IPS-NIHi7 (cell line): ENCODE measurements at regions not wholly inside any gene's neighbourhood (a gene's known extent, or its start where the extent isn't known, plus 50 kb on each side); places are given as distances from the start of the nearest gene placed in this dataset.
"Not testable (repeated sequence)": the region's sequence is repeated elsewhere in the genome, so short reads cannot be mapped to it uniquely, and the experiment has no call there.

Source experiments
- DNase-seq: peaks from one replicate; pipeline ENCODE4 v3.0.0; 2012; ENCODE audit warnings: mixed read lengths; ENCODE audit errors: extremely low spot score

GRCh38 chr20:56724241-56724757 lies 95.2 kb downstream of the TFAP2C start:
- no peak for DNase-seq

- DNase-seq: peak; percentile 28
Measured at GRCh38 chr20:56730003-56730402, 100.9 kb downstream of the TFAP2C start.

GRCh38 chr20:56730996-56731395 lies 101.9 kb downstream of the TFAP2C start:
- DNase-seq: no peak

- DNase-seq: no peak
Measured at GRCh38 chr20:56731476-56731875, 102.4 kb downstream of the TFAP2C start.

GRCh38 chr20:56733967-56734366 lies 104.9 kb downstream of the TFAP2C start:
- DNase-seq: peak; percentile 38

- no peak for DNase-seq
Measured at GRCh38 chr20:56735084-56735642, 106.1 kb downstream of the TFAP2C start.

GRCh38 chr20:56736285-56736857 lies 107.3 kb downstream of the TFAP2C start:
- DNase-seq: peak; percentile 69

- not testable (repeated sequence) for DNase-seq
Measured at GRCh38 chr20:56744325-56744821, 115.3 kb downstream of the TFAP2C start.

GRCh38 chr20:56748476-56749377 lies 119.6 kb downstream of the TFAP2C start:
- DNase-seq: no peak

GRCh38 chr20:56750430-56750829 lies 121.3 kb downstream of the TFAP2C start:
- DNase-seq: peak; percentile 72

GRCh38 chr20:56752274-56752673 lies 123.2 kb downstream of the TFAP2C start:
- DNase-seq: no peak

GRCh38 chr20:56755201-56755600 lies 126.1 kb downstream of the TFAP2C start:
- DNase-seq: no peak

- DNase-seq: not testable (repeated sequence)
Measured at GRCh38 chr20:56756658-56757057, 127.6 kb downstream of the TFAP2C start.

- DNase-seq: no peak
Measured at GRCh38 chr20:56758706-56759105, 129.6 kb downstream of the TFAP2C start.

- no peak for DNase-seq
Measured at GRCh38 chr20:56759741-56760278, 130.7 kb downstream of the TFAP2C start.

GRCh38 chr20:56760610-56761009 lies 131.5 kb downstream of the TFAP2C start:
- no peak for DNase-seq

- DNase-seq: no peak
Measured at GRCh38 chr20:56761393-56761792, 132.3 kb downstream of the TFAP2C start.

GRCh38 chr20:56762401-56762800 lies 133.3 kb downstream of the TFAP2C start:
- no peak for DNase-seq

GRCh38 chr20:56762829-56763228 lies 133.7 kb downstream of the TFAP2C start:
- DNase-seq: no peak

- DNase-seq: peak; percentile 33
Measured at GRCh38 chr20:56764671-56765070, 135.6 kb downstream of the TFAP2C start.

- DNase-seq: no peak
Measured at GRCh38 chr20:56765172-56766073, 136.3 kb downstream of the TFAP2C start.
